GM23248 (cell line): ENCODE measurements at regions not wholly inside any gene's neighbourhood (a gene's known extent, or its start where the extent isn't known, plus 50 kb on each side); places are given as distances from the start of the nearest gene placed in this dataset.

Source experiments
- DNase-seq: peaks from one replicate; pipeline ENCODE4 v3.0.0-alpha.2; 2015
- H2AFZ ChIP-seq: fragments of 200-600 bp; sonication (generic); 2 replicates; pipeline ENCODE4 v1.6.1; 2016; ENCODE audit warnings: antibody characterized with exemption
- H3F3A ChIP-seq: fragments of 200-600 bp; sonication (generic); 2 replicates; pipeline ENCODE4 v1.6.1; 2016; ENCODE audit warnings: mild to moderate bottlenecking, antibody characterized with exemption, mixed run types; ENCODE audit not compliant: insufficient read depth
- H3K27ac ChIP-seq: fragments of 200-600 bp; sonication (generic); 2 replicates; pipeline ENCODE4 v1.5.1; 2016; ENCODE audit warnings: mild to moderate bottlenecking
- H3K27me3 ChIP-seq: fragments of 200-600 bp; sonication (generic); replicated peaks from 2 replicates; pipeline ENCODE4 v1.6.1; 2016; ENCODE audit warnings: mild to moderate bottlenecking; ENCODE audit not compliant: insufficient read depth
- H3K36me3 ChIP-seq: fragments of 200-600 bp; sonication (generic); 2 replicates; pipeline ENCODE4 v1.6.1; 2016; ENCODE audit warnings: low read depth, mild to moderate bottlenecking
- H3K4me1 ChIP-seq: fragments of 200-600 bp; sonication (generic); 2 replicates; pipeline ENCODE4 v1.6.1; 2016; ENCODE audit warnings: mild to moderate bottlenecking; ENCODE audit not compliant: insufficient read depth
- H3K4me2 ChIP-seq: fragments of 200-600 bp; sonication (generic); one replicate; pipeline ENCODE4 v1.6.1; 2016; ENCODE audit warnings: mild to moderate bottlenecking; ENCODE audit not compliant: unreplicated experiment
- H3K4me3 ChIP-seq: fragments of 200-600 bp; sonication (generic); 2 replicates; pipeline ENCODE4 v1.5.1; 2016; ENCODE audit warnings: mild to moderate bottlenecking
- H3K79me2 ChIP-seq: fragments of 200-600 bp; sonication (generic); 2 replicates; pipeline ENCODE4 v1.6.1; 2016; ENCODE audit warnings: mild to moderate bottlenecking; ENCODE audit not compliant: insufficient read depth
- H3K9ac ChIP-seq: fragments of 200-600 bp; sonication (generic); 2 replicates; pipeline ENCODE4 v1.6.1; 2016; ENCODE audit warnings: mild to moderate bottlenecking
- H3K9me2 ChIP-seq: fragments of 200-600 bp; sonication (generic); 2 replicates; pipeline ENCODE4 v1.6.1; 2016; ENCODE audit warnings: mixed run types, mild to moderate bottlenecking, moderate library complexity; ENCODE audit not compliant: insufficient read depth
- H3K9me3 ChIP-seq: fragments of 200-600 bp; sonication (generic); one replicate; pipeline ENCODE4 v1.6.1; 2017; ENCODE audit warnings: low read depth
- H4K20me1 ChIP-seq: fragments of 200-600 bp; sonication (generic); 2 replicates; pipeline ENCODE4 v1.6.0; 2016; ENCODE audit not compliant: insufficient read depth
- EZH2 ChIP-seq: fragments of 200-600 bp; sonication (generic); IDR thresholded peaks from 2 replicates; pipeline ENCODE4 v1.6.1; 2018; ENCODE audit warnings: antibody characterized with exemption, mild to moderate bottlenecking; ENCODE audit not compliant: insufficient read depth, poor library complexity, severe bottlenecking
- EZH2phosphoT487 ChIP-seq: fragments of 200-600 bp; sonication (generic); IDR thresholded peaks from 2 replicates; pipeline ENCODE4 v1.6.1; 2018; ENCODE audit warnings: antibody characterized with exemption, moderate library complexity, mild to moderate bottlenecking, low read depth; ENCODE audit not compliant: insufficient read depth
- WGBS, 2 experiments: methylation state at CpG; one replicate each; pipeline ENCODE4 v1.1.6; 2015 to 2017; ENCODE audit warnings: low lambda C conversion rate in 2 of 2, low coverage in 1 of 2; ENCODE audit errors: missing lambda C conversion rate in 2 of 2; 5-methylcytosine and 5-hydroxymethylcytosine counted together
- in situ Hi-C: fragments of 300-500 bp; cut with MboI; formaldehyde crosslinking; loops from 2 replicates; pipeline ENCODE4 v1.15.0; 2020

DNA sequence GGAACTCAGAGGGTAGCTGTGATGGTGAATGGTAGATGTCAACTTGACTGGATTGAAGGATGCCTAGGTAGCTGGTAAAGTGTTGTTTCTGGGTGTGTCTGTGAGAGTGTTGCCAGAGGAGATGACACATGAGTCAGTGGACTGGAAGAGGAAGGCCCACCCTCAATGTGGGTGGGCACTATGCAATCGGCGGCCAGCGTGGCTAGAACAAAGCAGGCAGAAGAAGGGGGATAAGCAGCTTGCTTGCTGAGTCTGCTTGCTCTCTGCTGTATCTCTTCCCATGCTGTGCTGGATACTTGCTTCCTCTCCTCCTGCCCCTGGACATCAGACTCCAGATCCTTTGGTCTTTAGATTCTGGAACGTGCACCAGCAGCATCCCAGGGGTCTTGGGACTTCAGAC, 128.1 kb downstream of the AIPL1 start:
- Histone ChIP-seq H3K9me2 (no peaks in the 10 kb centered on the region), H3K9me3 (no peaks in the 10 kb centered on the region), H3K9ac (no peak overlapping the region), H3K27ac (no peak overlapping the region), H2AFZ (no peak overlapping the region), H3K27me3 (no peaks in the 10 kb centered on the region), H4K20me1 (no peaks in the 10 kb centered on the region), H3F3A (no peaks in the 10 kb centered on the region), H3K4me1 (no peaks in the 10 kb centered on the region), H3K4me2 (no peak overlapping the region), H3K79me2 (no peaks in the 10 kb centered on the region), H3K4me3 (no peak overlapping the region), H3K36me3 (no peaks in the 10 kb centered on the region)
- DNase-seq, result no peak
- 26 to 47% methylated on average over 4 of the region's 4 CpGs for WGBS, 2 experiments
- TF ChIP-seq EZH2 (no peak), EZH2phosphoT487 (no peak)
- in situ Hi-C loops, result no loop called here

DNA sequence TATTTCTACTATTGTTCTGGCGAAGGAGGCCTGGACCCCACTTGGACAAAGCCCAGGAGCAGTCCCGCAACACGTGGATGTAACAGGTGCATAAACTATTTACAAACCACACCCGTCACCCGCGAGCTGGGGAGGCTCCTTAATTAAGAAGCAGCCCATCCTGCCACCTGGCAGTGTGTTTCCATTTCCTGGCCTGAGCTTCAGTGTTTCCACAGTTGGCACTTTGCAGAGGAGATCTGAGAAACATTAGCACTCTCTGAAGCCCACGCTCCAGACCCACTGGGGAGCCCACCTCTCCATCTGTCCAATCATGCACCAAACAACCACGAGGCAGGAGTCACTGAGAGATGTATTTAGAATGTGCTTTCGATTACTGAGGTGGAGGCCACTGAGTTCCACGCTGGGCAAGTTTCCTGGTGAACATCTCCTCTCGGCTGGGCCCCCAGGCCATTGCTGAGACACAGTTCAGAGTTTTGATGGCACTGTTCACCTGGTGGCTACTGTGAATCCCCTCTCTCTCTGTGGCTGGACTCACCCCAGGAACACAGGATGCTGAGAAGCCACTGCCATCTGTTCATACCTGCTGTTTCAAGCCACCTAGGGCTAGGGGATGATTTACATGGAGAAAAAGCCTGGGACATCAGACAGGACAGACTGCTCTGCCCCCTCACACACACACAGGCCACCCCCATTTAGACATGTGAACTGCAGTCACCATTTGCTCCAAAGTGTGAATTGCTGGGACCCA, 129.1 kb downstream of the AIPL1 start:
- WGBS, 2 experiments, result 26 to 30% methylated on average over 11 of the region's 11 CpGs
- Histone ChIP-seq H3K9ac (no peak overlapping the region), H3K4me3 (no peak overlapping the region), H3K9me3 (no peaks in the 10 kb centered on the region), H2AFZ (no peak overlapping the region), H3K27me3 (no peaks in the 10 kb centered on the region), H3K4me2 (no peak overlapping the region), H3K27ac (no peak overlapping the region), H3K4me1 (no peaks in the 10 kb centered on the region), H3K9me2 (no peaks in the 10 kb centered on the region), H4K20me1 (no peaks in the 10 kb centered on the region), H3K79me2 (no peaks in the 10 kb centered on the region), H3F3A (no peaks in the 10 kb centered on the region), H3K36me3 (no peaks in the 10 kb centered on the region)
- no peak for TF ChIP-seq EZH2phosphoT487
- TF ChIP-seq EZH2, result no peak
- DNase-seq, result no peak
- in situ Hi-C loops, result no loop called here

DNA sequence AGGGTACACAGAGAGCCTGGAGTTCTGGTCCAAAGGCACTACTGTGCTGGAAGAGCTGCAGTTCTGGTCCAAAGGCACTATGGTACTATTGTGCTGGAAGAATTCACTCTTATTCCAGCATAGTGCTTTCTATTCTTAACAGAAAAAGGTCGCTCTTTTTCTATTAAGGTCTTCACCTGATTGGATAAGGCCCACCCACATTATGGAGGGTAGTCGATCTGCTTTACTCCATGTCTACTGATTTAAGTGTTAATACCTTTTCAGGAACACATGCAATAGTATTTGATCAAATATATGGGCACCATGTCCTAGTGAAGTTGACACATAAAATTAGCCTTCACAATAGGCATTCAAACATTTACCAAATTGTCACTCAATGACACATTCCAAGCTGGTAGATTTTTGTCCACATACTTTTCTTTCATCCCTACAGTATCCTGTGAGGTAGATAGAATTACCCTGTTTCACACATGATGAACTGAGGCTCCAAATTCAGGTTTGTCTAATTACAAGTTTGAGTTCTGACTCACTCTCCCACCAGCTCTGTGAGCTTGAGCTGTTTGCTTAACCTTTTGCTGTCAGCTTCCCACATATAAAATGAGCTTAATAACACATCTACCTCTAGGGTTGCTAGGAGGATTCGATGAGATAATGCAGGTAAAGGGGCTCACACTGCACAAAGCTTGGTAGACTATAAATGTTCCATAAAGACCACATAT, 129.9 kb downstream of the AIPL1 start:
- no peaks in the 10 kb centered on the region for H3K9me2 ChIP-seq
- no peaks in the 10 kb centered on the region for H3K9me3 ChIP-seq
- TF ChIP-seq EZH2phosphoT487, result no peak
- no peak for TF ChIP-seq EZH2
- no peaks in the 10 kb centered on the region for H3F3A ChIP-seq
- H3K9ac ChIP-seq, result no peak overlapping the region
- 14 to 17% methylated on average over 3 of the region's 3 CpGs for WGBS, 2 experiments
- no peak for DNase-seq
- H4K20me1 ChIP-seq, result no peaks in the 10 kb centered on the region
- H3K4me3 ChIP-seq, result no peak overlapping the region
- in situ Hi-C loops, result no loop called here
- H3K27me3 ChIP-seq, result no peaks in the 10 kb centered on the region
- H3K27ac ChIP-seq, result no peak overlapping the region
- H3K79me2 ChIP-seq, result no peaks in the 10 kb centered on the region
- H2AFZ ChIP-seq, result no peak overlapping the region
- H3K4me1 ChIP-seq, result no peaks in the 10 kb centered on the region
- H3K36me3 ChIP-seq, result no peaks in the 10 kb centered on the region
- H3K4me2 ChIP-seq, result no peak overlapping the region

DNA sequence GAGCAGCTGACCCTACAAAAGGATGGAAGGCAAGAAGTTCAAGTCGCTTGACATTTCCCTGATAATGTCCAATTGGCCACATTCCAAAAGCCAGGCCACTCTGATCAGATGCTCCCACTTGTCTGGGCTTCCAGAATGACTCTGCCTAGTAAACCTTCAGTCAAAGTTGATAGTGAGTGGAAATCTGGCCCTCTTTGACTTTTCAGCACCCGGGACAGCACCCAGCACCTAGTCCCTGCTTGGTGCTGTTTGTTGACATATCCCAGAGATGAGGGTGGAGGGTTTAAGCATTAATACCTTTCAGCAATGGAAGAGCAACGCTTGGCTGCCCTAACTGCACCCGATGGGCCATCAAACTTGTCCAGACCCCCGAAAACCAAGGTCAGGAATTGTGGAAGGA, 131.3 kb downstream of the AIPL1 start:
- no peaks in the 10 kb centered on the region for H3K36me3 ChIP-seq
- H3K27me3 ChIP-seq, result no peaks in the 10 kb centered on the region

More for the DNA sequence above, 131.3 kb downstream of the AIPL1 start:
- peak; percentile 37 for DNase-seq
- H3K4me3 ChIP-seq, result no peak overlapping the region
- H3K9me3 ChIP-seq, result no peaks in the 10 kb centered on the region
- no peaks in the 10 kb centered on the region for H3F3A ChIP-seq
- in situ Hi-C loops, result no loop called here
- H3K9ac ChIP-seq, result no peak overlapping the region
- no peaks in the 10 kb centered on the region for H3K9me2 ChIP-seq
- no peak for TF ChIP-seq EZH2
- no peak for TF ChIP-seq EZH2phosphoT487
- no peak overlapping the region for H3K4me2 ChIP-seq
- WGBS, 2 experiments, result 0 to 2% methylated on average over 5 of the region's 5 CpGs
- H2AFZ ChIP-seq, result no peak overlapping the region
- no peaks in the 10 kb centered on the region for H4K20me1 ChIP-seq
- no peak overlapping the region for H3K27ac ChIP-seq
- no peaks in the 10 kb centered on the region for H3K79me2 ChIP-seq
- H3K4me1 ChIP-seq, result no peaks in the 10 kb centered on the region
